NB4 (cell line): ENCODE measurements at regions not wholly inside any gene's neighbourhood (a gene's known extent, or its start where the extent isn't known, plus 50 kb on each side); places are given as distances from the start of the nearest gene placed in this dataset.

ENCODE experiments used
- DNase-seq: peaks from one replicate; pipeline ENCODE4 v3.0.0; 2010; ENCODE audit warnings: low read depth
- H3K4me3 ChIP-seq: one replicate; pipeline ENCODE4 v1.5.1; 2011; ENCODE audit warnings: mild to moderate bottlenecking, low read depth, low read length, moderate library complexity
- CTCF ChIP-seq: IDR thresholded peaks from one replicate; pipeline ENCODE4 v1.5.1; 2012; ENCODE audit warnings: low read depth, low read length
- MAX ChIP-seq: IDR thresholded peaks from 2 replicates; pipeline ENCODE4 v1.6.1; 2011; ENCODE audit warnings: low read depth, low read length
- MYC ChIP-seq: IDR thresholded peaks from 2 replicates; pipeline ENCODE4 v1.6.1; 2011; ENCODE audit warnings: low read depth, low read length
- POLR2A ChIP-seq: IDR thresholded peaks from 2 replicates; pipeline ENCODE4 v1.6.1; 2011; ENCODE audit warnings: mild to moderate bottlenecking; ENCODE audit not compliant: insufficient read length; ENCODE audit errors: extremely low read depth

- TF ChIP-seq MYC (no peak), MAX (no peak), POLR2A (no peak), CTCF (no peak)
- DNase-seq: no peak
- no peak overlapping the region for H3K4me3 ChIP-seq
Observed at GRCh38 chr13:87783366-87783765, 112.2 kb downstream of the SLITRK5 start.

GRCh38 chr13:87788363-87788762, 117.2 kb downstream of the SLITRK5 start:
- no peak for DNase-seq
- no peak overlapping the region for H3K4me3 ChIP-seq
- TF ChIP-seq MYC (no peak), MAX (no peak), POLR2A (no peak), CTCF (no peak)

GRCh38 chr13:87792878-87793277, 121.7 kb downstream of the SLITRK5 start:
- TF ChIP-seq MYC (no peak), MAX (no peak), POLR2A (no peak), CTCF (no peak)
- DNase-seq: no peak
- no peak overlapping the region for H3K4me3 ChIP-seq

GRCh38 chr13:87798536-87798935, 127.4 kb downstream of the SLITRK5 start:
- no peak for DNase-seq
- H3K4me3 ChIP-seq: no peak overlapping the region
- TF ChIP-seq MYC (no peak), CTCF (no peak), POLR2A (no peak), MAX (no peak)

GRCh38 chr13:87810391-87810801, 139.2 kb downstream of the SLITRK5 start:
- no peak overlapping the region for H3K4me3 ChIP-seq
- TF ChIP-seq POLR2A (no peak), MAX (no peak), MYC (no peak), CTCF (no peak)
- DNase-seq: no peak

GRCh38 chr13:87810920-87811344, 139.8 kb downstream of the SLITRK5 start:
- DNase-seq: peak; percentile 7
- no peak overlapping the region for H3K4me3 ChIP-seq
- TF ChIP-seq CTCF: no peak
- TF ChIP-seq POLR2A: no peak
- TF ChIP-seq MAX: no peak
- TF ChIP-seq MYC: no peak
